GM21390 (cell line): ENCODE measurements at regions not wholly inside any gene's neighbourhood (a gene's known extent, or its start where the extent isn't known, plus 50 kb on each side); places are given as distances from the start of the nearest gene placed in this dataset.
A peak's percentile ranks its signal among the peaks of the same experiment; 100 is the strongest.

Experiments
- ATAC-seq: cut with Tn5 transposase; IDR thresholded peaks from one replicate; pipeline ENCODE4 v1.9.1; 2021; ENCODE audit not compliant: unreplicated experiment

DNA sequence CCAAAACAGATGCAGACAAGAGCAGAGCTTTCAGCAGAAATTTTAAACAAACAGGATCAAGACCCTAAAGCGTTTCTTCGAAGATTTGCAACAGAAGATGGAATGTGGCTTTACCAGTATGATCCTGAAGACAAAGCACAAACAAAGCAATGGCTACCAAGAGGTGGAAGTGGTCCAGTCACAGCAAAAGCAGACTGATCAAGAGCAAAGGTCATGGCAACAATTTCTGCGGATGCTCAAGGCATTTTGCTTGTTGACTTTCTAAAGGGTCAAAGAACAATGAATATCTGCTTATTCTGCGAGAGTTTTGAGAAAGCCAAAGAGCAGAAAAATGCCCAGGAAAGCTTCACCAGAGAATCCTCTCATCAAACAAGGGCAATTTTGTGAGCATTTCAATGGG, 130.4 kb downstream of the MBL2 start:
- ATAC-seq: no peak

DNA sequence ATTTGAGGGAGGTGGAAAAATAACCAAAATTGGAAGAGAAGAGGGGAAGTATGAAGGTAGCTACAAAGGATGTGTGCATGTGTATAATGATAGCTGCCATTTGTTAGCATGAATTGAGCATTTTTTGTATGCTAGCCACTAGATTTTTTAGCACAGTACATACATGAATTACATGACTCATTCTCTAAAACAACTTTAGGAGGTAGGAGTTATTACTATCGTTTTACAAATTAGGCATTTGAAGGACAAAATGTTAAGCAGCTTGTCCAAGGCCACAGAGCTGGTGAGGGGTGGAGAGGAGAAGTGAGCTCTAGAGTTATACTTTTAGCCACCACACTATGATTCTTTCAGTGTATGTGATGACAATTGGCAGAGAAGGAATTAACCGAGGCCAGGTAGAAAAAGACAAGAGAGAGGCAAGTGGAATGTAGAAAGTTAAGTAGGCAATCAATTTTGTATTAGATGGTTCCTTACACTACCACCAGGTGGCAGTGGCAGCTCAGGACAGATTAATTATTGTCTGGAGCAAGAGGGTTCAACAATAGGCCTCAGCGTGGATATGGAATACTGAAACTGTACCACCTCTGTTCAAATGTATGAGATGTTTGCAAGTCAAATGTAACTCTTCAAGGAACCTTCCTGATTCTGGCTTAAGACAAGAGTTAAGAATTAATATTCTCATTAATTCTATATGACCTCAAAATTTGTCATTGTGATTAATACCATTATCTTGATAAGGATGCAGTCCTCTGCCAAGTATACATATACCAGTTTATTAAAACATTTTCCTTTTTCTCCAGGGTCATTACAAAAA, 128.0 kb downstream of the MBL2 start:
- peak; percentile 82 for ATAC-seq

DNA sequence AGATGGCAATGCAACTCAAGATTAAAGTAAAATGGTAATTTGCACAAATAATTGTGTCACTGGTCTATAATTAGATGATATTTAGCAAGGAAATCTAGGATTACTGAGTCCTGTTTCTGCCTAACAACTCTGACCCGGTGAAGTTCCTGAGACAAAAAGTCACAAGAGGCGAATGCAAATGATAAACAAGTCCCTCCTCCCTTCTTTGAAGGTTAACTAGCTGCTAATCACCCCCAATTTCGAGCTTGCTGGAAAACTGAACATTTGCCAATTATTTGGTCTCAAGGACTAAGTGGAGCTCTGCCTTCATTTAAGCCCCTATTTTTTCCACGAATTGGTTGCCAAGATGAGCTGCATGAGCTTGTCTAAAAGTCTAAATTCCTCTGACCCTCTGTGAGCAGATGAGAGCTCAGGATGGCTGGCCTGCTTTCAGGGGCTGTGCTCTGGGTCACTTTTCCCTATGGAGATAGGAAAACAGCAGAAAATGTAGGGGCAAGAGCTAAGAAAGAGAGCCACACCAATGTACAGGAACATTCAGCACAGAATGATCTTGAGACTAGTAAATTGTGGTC, 127.3 kb downstream of the MBL2 start:
- no peak for ATAC-seq

DNA sequence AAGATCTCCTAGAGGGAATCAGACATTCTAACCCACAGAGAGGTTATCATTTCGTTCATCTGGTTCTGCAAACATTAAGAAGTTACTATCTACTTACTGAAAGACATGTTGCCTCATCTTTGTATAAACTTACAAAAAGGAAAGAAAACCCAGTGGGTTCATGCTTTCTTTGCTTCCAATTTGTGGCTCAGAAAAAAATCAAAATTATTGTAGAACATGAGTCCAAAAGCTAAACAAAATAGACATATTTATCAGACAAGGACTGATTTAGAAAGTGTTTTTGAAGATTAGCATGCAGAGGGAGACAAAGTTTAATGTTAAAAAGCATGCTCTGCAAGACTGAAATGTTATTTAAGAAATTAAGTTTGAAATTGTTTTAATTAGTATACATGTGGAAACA, 123.1 kb downstream of the MBL2 start:
- no peak for ATAC-seq

DNA sequence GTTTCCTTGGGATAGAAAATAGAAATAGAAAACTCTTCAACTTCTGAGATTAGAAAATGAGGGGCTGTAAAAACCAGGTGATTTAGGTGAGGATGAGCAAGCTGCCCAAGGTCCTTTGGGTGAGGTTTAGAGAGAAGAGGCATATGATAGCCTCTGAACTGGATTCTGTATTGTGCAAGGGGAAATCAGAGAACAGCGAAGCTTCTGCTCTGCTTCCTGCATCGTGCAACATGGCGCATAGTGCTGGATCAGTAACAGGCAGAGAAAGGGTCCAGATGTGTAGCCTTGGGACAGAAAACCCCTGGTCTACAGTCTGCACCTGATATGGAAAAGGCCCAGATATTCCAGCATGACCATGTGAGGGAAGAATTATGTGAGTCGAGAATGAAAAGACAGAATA, 121.7 kb downstream of the MBL2 start:
- ATAC-seq: no peak

DNA sequence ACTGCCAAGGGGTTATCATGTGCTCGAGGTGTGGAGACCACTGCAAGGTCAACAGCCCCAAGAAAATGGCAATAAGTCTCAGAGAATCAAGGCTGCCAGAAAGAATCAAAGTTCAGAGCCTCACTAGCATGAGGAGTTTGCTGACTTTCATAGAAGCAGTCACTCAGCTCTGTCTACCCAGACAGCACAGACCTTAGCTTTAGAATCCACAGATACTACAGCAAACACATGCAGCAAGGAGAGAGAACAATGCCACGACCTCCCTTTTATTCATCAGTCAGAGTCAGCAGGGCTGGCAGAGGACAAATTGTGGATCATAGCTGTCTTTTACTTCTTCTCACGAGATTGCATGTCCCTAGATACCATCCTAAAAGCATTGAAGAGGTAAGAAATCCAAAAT, 121.3 kb downstream of the MBL2 start:
- ATAC-seq: no peak

DNA sequence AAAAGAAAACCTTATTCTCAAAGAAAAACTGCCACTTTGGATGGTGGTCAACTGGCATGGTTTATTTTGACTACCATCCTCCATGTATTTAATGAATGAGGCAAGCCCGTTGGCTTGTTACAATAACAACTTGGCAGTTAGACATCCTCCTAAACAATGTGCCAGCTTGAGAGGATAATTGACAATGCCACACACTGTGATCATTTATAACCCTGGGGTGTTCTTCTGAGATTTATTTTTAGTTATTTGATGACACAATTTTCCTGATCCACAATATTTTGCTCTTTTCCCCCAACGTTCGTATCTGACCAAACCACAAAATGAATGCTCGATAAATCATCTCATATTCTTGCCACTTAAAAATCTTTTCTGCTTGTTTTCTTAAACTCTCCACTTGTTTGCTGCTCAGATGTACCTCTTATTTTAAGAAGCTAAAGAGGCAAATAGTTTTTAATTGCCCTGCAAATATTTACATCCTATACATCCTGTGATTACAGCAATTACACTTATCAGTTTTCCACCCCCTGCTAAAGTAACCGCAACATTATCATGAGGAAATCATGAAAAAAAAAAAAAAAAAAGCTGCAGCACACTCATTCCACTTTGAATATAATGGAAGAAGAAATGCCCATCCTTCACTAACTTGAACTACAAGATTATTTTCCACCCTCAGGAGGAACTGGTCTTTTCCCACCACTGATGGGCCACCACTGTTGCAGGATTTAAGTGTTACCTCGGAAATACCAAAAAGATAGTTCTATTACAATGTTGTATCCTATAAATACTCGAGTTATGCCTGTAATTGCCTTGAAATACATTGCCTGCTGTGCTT, 119.9 kb downstream of the MBL2 start:
- ATAC-seq: no peak

DNA sequence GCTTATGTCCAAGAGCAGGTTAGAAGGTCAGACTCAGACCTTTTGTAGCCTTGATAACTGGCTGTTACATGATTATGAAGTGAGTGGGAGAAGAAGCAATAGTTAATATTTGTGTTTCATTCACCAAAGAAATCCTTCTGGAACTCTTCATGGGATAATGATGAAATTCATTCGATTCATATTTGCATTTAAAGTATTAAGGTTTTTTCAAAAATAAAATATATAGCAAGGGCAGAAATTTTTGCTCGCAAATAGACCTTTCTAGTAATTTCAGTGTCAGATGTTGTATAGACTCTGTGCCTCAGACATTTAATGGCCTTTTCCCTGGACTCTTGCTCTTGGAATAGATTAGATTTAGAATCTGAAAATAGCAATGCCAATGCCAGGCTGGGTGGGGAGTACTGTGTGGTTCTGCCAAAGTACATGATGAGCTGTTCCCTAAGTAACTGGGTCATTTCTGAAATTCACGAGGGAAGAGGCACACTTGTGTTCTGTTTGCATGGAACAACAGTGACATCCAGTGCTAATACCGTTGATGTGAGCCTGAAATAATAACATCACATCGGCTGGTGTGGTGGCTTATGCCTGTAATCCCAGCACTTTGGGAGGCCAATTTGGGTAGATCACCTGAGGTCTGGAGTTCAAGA, 119.2 kb downstream of the MBL2 start:
- ATAC-seq: no peak

DNA sequence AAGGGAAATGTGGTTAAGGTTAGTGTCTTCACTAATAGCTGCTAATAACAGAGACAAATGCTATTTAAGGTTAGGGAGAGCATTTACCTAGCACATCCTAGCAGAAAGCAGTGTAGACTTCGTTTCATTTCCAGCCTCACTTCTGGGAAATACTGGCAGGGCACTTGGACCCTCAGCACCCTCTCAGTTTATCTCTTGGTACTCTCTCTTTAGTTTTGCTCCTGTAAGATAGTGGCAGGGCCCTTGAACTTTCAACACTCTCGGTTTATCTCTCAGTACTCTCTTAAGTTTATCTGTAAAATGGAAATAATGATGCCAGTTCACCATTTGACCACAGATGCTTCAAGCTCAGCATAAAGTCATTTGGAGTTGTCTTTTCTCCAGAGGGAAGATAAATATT, 118.4 kb downstream of the MBL2 start:
- no peak for ATAC-seq

DNA sequence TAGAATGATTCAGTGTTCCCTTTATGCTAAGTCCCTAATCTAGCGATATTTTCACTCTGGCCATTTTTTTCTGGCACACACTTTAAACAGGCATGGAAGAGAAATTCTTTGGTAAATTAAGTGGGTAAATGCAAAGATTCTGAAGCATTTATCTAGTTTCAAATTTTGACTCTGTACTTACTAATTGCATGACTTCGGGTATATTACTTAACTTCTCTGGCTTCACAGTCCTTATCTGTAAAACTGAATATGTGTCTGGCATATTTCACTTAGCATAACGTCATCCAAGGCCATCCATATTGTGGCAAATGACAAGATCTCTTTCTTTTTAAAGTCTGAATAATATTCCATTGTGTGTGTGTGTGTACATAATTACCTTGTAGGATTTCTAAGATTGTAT, 114.5 kb downstream of the MBL2 start:
- no peak for ATAC-seq

DNA sequence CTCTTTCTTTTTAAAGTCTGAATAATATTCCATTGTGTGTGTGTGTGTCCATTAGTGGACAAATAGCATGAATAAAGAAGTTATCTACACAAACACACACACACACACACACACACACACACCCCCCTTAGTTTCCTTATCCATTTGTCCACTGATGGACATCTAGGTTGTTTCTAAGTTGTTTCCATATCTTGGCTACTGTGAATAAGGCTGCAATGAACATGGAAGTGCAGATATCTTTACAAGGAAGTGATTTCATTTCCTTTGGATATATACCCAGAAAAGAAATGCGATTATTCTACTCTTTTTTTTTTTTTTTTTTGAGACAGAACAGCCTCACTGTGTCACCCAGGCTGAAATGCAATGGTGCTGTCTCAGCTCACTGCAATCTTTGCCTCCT, 113.5 kb downstream of the MBL2 start:
- no peak for ATAC-seq

DNA sequence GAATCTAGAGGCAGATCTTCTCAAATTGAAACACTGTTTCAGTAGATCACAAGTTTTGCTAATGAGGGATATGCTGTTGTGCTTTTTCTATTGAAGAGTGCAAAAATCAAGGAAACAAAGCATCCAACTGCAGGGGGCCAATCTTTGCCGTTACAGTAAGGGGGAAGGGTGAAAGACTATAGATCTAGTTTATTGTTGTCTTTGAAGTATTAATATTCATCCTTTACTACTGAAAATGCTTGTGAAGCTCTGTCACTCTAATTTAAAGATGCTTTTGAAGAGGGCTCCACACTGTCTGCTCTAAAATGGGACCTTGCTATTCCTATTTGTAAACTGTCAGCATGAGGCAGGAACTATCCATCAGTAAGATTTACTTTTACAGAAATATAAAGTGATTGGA, 110.3 kb downstream of the MBL2 start:
- ATAC-seq: no peak

DNA sequence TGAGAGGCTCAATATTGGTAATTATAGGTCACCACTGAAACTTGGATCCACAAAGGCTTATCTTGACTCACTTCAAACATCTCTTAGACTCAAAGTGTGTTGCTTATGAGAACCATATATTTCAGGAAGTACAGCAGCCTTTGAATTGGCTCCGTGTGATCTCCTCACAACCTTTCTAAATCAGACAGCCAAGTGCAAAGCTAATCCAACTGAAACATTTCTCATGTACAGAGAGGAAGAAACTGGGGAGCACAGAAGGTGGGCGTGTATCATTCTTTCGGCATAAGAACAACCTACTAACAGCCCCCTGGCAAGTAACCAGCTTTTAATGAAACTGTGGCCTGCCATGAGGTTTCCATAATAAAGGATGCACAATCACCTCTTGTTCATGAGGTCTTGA, 109.4 kb downstream of the MBL2 start:
- no peak for ATAC-seq

DNA sequence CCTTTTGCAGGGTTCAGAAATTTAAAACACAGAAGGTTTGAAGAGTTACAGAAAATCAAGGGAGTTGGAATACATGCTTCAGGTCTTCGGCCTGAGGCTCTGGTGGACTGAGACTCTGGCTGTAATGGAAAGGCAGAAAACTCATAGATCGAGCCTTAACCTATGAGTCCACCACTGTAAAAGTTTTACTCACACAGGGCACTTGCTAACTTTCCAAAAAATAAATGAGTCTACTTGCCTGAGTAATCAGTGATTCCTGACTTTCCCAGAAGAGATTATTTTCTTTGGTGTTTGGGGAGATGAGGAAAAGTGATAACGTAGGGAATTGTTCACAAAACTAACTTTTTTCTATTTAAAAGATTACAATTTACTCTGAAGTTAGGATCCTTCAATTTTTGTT, 108.0 kb downstream of the MBL2 start:
- no peak for ATAC-seq

DNA sequence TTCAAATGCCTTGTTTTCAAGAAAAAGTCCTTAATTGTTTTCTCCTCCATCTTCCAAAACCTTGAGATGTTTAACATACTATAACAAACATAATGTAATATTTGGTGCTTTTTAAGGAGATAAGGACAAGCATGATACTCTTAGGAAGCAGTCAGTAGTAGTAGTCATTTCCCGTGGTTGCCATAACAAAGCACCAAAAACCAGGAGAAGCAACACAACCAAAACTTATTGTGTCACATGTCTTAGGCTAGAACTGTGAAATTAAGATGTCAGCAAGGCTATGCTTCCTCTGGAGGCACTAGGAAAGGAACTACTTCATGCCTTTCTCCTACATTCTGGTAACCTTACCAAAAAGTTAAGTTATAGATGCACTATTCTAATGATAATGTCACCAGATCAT, 106.8 kb downstream of the MBL2 start:
- no peak for ATAC-seq

DNA sequence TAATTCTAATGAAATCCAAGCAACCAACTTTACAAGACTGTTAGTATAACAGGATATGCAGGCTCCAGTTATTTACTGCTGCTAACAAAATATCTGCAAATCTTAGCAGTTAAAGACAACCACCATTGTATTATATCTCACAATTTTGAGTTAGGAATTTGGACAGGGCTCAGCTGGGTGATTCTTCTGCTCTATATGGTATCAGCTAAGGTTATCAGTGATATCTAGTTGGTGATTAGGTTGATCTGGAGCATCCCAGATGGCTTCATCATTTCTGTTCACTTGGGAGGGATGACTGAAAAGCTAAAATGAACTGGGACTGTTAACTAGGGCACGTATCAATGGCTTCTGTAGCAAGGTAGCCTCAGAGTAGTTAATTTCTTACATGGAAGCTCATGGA, 105.7 kb downstream of the MBL2 start:
- no peak for ATAC-seq

DNA sequence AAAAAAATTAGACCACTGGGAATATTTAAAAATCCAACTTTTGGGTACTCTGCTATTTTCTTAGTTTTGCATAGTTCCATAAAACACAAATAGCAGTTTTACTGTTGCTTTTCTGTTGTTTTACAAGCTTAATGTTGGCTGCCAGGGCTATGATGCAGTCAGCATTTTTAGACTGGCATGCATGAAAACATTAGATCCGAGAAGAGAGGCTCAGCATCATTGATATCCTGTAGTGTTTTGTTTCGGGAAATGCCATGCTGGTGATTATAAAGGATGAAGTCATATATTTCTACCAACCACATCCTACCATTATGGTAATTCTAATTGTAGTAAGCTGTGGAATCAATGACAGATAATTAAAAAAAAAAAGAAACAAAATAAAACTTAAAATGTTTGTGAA, 104.6 kb downstream of the MBL2 start:
- ATAC-seq: no peak

DNA sequence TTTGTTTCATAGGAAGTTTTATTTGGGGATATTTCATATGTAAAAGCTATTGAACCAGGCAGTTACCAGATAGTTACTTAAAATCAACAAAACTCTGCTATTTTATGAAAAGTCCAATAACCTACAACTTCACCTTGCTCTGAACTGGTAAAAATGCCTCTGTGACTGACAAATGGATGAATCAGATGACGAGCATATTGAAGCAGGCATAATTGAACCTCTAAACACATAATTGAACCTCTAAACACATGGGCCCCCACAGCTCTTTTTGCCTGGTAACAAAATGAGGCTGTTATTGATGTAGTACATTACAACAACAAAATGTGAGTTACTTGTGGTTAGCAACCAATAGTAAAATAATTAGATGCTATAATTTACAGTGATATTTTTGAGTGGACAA, 99.7 kb downstream of the MBL2 start:
- no peak for ATAC-seq

DNA sequence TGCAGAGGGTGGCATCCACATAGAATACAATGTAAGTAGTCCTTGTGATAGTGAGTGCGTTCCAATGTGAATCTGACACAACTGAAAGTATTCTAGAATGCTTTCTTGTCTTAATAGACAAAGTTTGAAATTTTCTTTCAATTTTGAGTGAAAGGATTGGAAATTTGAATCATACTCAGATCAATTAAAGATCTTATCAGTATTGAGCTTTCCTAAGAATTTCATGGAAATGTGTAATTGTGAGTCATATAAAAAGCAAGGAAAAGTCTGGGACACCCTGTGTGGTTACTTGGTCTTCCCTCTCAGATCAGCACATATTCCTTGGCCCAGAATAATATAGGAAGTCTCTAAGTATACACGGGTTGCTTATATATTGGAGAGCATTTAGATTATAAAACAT, 99.1 kb downstream of the MBL2 start:
- ATAC-seq: no peak

DNA sequence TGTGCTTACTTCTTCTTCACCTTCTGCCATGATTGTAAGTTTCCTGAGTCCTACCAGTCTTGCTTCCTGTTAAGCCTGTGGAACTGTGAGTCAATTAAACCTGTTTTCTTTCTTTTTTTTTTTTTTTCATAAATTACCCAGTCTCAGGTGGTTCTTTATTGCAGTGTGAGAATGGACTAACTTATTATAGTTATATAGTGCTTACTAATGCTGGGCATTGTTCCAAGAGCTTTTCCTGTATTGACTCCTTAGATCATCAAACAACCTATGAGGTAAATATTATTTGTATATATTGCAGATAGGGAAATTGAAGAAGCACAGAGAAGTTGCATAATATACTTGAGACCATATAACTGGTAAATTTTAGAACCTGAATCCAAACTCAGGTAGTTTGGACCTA, 98.1 kb downstream of the MBL2 start:
- no peak for ATAC-seq

DNA sequence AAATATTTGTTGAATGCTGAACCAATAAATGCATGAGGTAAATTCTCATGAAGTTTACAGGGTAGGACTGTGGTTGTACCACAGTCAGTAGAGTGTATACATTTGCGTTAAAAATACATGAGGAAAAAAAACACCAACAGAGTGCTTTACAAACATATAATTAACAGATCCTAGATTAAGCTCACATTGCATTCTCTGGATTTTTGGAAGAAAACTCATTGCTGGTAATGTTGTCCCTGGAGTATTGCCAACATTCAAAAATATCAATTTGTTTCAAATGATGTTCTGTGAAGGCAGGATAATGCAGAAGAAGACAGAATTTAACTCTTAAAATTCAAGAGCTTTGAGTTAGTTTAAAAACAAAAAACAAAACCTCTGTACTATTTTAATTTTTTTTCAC, 95.5 kb downstream of the MBL2 start:
- no peak for ATAC-seq

DNA sequence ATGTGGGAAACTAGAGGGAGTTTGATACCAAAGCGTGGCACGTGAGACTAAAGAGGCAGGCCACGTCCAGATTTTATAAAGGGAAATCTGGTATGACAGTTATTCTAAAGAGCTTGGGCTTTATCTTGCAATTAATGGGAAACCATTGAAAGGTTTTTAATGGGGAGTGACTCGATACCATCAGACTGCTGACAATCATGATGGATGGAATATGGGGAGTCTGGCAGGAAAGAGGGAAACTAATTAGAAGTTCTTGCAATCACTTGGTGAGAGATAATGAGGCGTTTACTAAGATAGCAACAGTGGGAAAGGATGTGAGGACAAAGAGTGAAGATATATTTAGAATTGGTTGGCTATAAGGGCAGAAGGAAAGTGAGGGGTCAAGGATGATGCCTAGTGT, 94.0 kb downstream of the MBL2 start:
- ATAC-seq: no peak
